Body of pancreas (tissue), 4 donors: ENCODE measurements at regions not wholly inside any gene's neighbourhood (a gene's known extent, or its start where the extent isn't known, plus 50 kb on each side); places are given as distances from the start of the nearest gene placed in this dataset.

ENCODE experiments used
- ATAC-seq: fragments of 150-250 bp; one replicate; pipeline ENCODE4 v1.9.1; 2016
- DNase-seq, 4 donors: peaks; one replicate each; pipeline ENCODE4 v3.0.0-alpha.2; 2019
- H3K27ac ChIP-seq, 4 donors: fragments of 200-600 bp; sonication (generic); 1 replicate in 3 of 4; 2 replicates in 1 of 4; pipeline versions ENCODE4 v1.5.1 to v1.6.1; 2016 to 2019; ENCODE audit warnings: mild to moderate bottlenecking in 1 of 4, mixed read lengths in 1 of 4, moderate library complexity in 1 of 4
- H3K27me3 ChIP-seq, 2 donors: fragments of 200-600 bp; sonication (generic); one replicate each; pipeline ENCODE4 v1.6.0; 2016; ENCODE audit warnings: mild to moderate bottlenecking in 1 of 2
- H3K36me3 ChIP-seq, 2 donors: fragments of 200-600 bp; sonication (generic); replicated peaks in 1 of 2; 2 replicates each; pipeline ENCODE4 v1.5.1; 2016; ENCODE audit warnings: low read depth in 2 of 2; ENCODE audit not compliant: insufficient read depth in 1 of 2
- H3K4me1 ChIP-seq: fragments of 200-600 bp; sonication (generic); one replicate; pipeline ENCODE4 v1.6.0; 2016
- H3K4me3 ChIP-seq, 2 donors: fragments of 200-600 bp; sonication (generic); 1 replicate in 1 of 2; 2 replicates in 1 of 2; pipeline ENCODE4 v1.5.1; 2016 to 2019
- H3K9me3 ChIP-seq, 3 donors: fragments of 200-600 bp; sonication (generic); 1 replicate in 2 of 3; 2 replicates in 1 of 3; pipeline ENCODE4 v1.5.1; 2016
- POLR2A ChIP-seq, 3 donors: fragments of 450-650 bp; IDR thresholded peaks; one replicate each; pipeline ENCODE4 v1.6.1; 2016; ENCODE audit warnings: antibody characterized with exemption in 3 of 3, mild to moderate bottlenecking in 2 of 3
- WGBS, 2 donors: methylation state at CpG; one replicate each; pipeline ENCODE4 v1.1.5; 2017; 5-methylcytosine and 5-hydroxymethylcytosine counted together
- intact Hi-C: fragments of 100-400 bp; cut with DNase I; formaldehyde crosslinking; loops from one replicate; pipeline ENCODE4 v1.15.1; 2023
- TF ChIP-seq, protein P1 (sequence below), 7 experiments: fragments of 450-650 bp in 4 of 7; fragments of 200-600 bp in 3 of 7; sonication (generic) in 3 of 7; IDR thresholded peaks; one replicate each; pipeline ENCODE4 v1.5.1; 2016 to 2019; ENCODE audit warnings: antibody characterized with exemption in 7 of 7

DNA sequence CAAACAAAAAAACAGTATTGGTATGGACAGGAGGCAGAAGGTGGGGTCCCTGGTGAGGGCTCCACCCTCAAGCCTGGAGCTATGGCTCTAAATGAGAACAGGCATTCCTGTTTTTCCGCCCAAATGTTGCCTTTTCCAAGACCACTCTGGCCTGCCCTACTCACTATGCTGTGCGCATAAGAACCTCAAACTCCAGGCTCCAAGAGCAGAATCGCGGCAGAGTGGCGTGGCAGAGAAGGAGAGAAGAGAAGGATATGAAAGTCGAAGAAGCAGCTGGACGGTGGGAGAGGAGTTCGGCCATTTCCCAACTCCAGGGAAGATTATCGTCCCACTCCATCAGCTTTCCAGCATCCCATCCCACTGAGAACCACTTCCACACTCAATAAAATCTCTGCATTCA is 207.8 kb downstream of the FAT4 start:
- TF ChIP-seq POLR2A (IDR thresholded peaks at IDR 0.05) = no peak
- TF ChIP-seq, protein P1, sequence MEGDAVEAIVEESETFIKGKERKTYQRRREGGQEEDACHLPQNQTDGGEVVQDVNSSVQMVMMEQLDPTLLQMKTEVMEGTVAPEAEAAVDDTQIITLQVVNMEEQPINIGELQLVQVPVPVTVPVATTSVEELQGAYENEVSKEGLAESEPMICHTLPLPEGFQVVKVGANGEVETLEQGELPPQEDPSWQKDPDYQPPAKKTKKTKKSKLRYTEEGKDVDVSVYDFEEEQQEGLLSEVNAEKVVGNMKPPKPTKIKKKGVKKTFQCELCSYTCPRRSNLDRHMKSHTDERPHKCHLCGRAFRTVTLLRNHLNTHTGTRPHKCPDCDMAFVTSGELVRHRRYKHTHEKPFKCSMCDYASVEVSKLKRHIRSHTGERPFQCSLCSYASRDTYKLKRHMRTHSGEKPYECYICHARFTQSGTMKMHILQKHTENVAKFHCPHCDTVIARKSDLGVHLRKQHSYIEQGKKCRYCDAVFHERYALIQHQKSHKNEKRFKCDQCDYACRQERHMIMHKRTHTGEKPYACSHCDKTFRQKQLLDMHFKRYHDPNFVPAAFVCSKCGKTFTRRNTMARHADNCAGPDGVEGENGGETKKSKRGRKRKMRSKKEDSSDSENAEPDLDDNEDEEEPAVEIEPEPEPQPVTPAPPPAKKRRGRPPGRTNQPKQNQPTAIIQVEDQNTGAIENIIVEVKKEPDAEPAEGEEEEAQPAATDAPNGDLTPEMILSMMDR (IDR thresholded peaks at IDR 0.05) = no peak
- H3K36me3 ChIP-seq = no peaks in the 10 kb centered on the region
- 78 to 82% methylated on average over 9 of the region's 9 CpGs for WGBS, 2 donors
- intact Hi-C loops = no loop called here
- H3K27ac ChIP-seq = no peak overlapping the region
- no peaks in the 10 kb centered on the region for H3K27me3 ChIP-seq
- H3K4me3 ChIP-seq = no peak overlapping the region
- H3K9me3 ChIP-seq = no peaks in the 10 kb centered on the region
- no peak for DNase-seq
- peaks cover 8% of the 10 kb centered on the region for H3K4me1 ChIP-seq
- no peak for ATAC-seq

DNA sequence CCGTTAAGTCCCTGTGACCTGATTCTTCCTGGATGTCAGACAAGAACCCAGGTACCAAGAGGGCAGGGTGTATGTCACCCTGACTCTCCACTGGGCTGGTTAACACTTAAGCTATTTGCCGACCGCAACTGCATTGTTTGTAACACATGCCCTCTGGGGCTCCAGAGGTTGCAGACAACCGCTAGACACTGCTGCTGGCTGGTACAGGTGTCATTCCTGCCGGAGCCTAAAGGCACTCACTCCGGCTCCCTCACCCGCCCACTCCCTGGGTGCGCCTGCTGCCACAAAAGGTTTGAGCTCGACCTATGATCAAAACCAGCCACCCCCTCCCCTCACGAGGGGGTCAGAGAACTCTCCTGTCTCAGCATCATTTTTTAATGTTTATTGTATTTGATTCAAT is 208.2 kb downstream of the FAT4 start:
- intact Hi-C loops = no loop called here
- Histone ChIP-seq H3K9me3 (no peaks in the 10 kb centered on the region), H3K4me1 (peaks cover 6% of the 10 kb centered on the region), H3K27me3 (no peaks in the 10 kb centered on the region), H3K27ac (no peak overlapping the region), H3K36me3 (no peaks in the 10 kb centered on the region), H3K4me3 (no peak overlapping the region)
- 68 to 73% methylated on average over 10 of the region's 10 CpGs for WGBS, 2 donors
- DNase-seq (no peak), ATAC-seq (no peak)
- TF ChIP-seq, protein P1 (IDR thresholded peaks at IDR 0.05) = no peak
- no peak for TF ChIP-seq POLR2A (IDR thresholded peaks at IDR 0.05)

DNA sequence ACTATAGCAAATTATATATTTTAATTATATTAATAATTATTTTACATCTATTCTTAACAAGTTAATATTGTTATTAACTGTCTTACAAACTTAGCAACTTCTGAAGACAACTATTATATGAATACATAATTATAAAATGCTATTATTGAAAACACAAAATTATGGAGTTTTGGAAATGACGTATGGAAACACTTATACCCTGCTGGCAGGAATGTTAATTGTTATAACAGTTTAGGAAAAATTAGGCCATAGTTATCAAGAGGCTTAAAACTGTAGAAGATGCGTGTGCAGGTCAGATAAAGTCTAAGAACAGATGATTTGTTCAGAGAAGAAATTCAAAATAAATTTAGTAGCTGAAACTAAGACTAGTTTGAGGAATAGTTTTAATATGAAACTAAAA is 211.7 kb downstream of the FAT4 start:
- intact Hi-C loops = no loop called here
- Histone ChIP-seq H3K27me3 (no peaks in the 10 kb centered on the region), H3K36me3 (no peaks in the 10 kb centered on the region), H3K9me3 (no peaks in the 10 kb centered on the region), H3K4me1 (no peaks in the 10 kb centered on the region), H3K27ac (no peak overlapping the region), H3K4me3 (no peak overlapping the region)
- DNase-seq = no peak
- ATAC-seq = no peak
- TF ChIP-seq, protein P1 (IDR thresholded peaks at IDR 0.05) = no peak
- no peak for TF ChIP-seq POLR2A (IDR thresholded peaks at IDR 0.05)
- 63 to 65% methylated on average over 2 of the region's 2 CpGs for WGBS, 2 donors

DNA sequence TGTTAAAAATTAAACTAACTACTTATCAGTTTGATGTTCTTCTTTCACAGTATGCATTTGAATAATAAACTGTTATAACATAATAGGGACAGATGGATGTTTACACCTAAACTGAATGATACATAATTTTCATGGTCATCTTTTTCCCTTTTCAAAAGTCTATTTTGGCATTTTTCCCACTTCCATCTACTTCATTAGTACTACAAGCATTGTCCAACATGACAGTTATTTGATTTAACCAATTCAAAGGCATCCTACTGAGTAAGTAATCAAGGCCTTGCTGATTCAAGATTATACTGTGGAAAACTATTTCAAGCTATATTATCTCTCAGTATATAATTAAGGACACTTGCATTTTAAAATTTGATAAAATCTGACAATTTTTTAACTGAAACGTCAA is 212.9 kb downstream of the FAT4 start:
- no peak overlapping the region for H3K27ac ChIP-seq
- whole genome bisulfite sequencing, 2 donors = 57 to 63% methylated on average over 1 of the region's 1 CpG

DNA sequence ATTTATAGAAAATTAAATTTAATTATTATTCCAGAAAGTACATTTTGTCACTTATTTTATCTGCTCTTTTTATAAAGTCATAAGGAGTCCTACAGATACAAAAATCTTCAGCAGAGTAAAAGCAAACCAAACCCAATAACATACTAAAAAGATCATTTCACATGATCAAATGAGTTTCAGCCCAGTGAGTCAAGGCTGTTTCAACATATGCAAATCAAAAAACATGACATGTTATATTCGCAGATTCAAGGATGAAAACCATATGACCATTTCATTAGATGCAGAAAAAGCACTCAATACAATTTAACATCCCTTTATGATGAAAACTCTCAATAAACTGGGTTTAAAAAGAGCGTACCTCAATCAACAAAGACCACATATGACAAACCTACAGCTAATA is 214.3 kb downstream of the FAT4 start:
- Histone ChIP-seq H3K27ac (no peak overlapping the region), H3K4me1 (no peaks in the 10 kb centered on the region), H3K9me3 (no peaks in the 10 kb centered on the region), H3K27me3 (no peaks in the 10 kb centered on the region), H3K4me3 (no peak overlapping the region), H3K36me3 (no peaks in the 10 kb centered on the region)
- TF ChIP-seq POLR2A (IDR thresholded peaks at IDR 0.05) = no peak
- TF ChIP-seq, protein P1 (IDR thresholded peaks at IDR 0.05) = no peak
- WGBS, 2 donors = 63 to 73% methylated on average over 2 of the region's 2 CpGs
- DNase-seq = no peak
- intact Hi-C loops = no loop called here
- ATAC-seq = no peak

More for the DNA sequence above, 212.9 kb downstream of the FAT4 start:
- TF ChIP-seq POLR2A (IDR thresholded peaks at IDR 0.05) = no peak
- TF ChIP-seq, protein P1 (IDR thresholded peaks at IDR 0.05) = no peak
- Histone ChIP-seq H3K27me3 (no peaks in the 10 kb centered on the region), H3K36me3 (no peaks in the 10 kb centered on the region), H3K4me1 (no peaks in the 10 kb centered on the region), H3K4me3 (no peak overlapping the region), H3K9me3 (no peaks in the 10 kb centered on the region)
- no peak for DNase-seq
- ATAC-seq = no peak
- intact Hi-C loops = no loop called here
